ENCODE measurements at regions not wholly inside any gene's neighbourhood (a gene's known extent, or its start where the extent isn't known, plus 50 kb on each side); places are given as distances from the start of the nearest gene placed in this dataset.

GRCh38 chr5:44183753-44184152, 205.5 kb downstream of the FGF10 start:
- H4K20me1 ChIP-seq (replicated peaks; ENCODE audit: control insufficient read depth, insufficient read depth, low read length), result no peaks in the 10 kb centered on the region
- no peaks in the 10 kb centered on the region for H3K9me1 ChIP-seq (ENCODE audit: control insufficient read depth, insufficient read depth, low read length)
- H3K9me3 ChIP-seq (replicated peaks; ENCODE audit: control insufficient read depth, insufficient read depth, low read depth, low read length), result peaks cover 4% of the 10 kb centered on the region; the same call in 1 of the 2 replicates
- BruUV-seq (replicated peaks), result no TSS peak
- H3K36me3 ChIP-seq (ENCODE audit: control insufficient read depth, insufficient read depth, low read length), result no peaks in the 10 kb centered on the region
- H3K27me3 ChIP-seq (ENCODE audit: control insufficient read depth in 2 of 2, insufficient read depth in 2 of 2, low read length in 2 of 2), result no peaks in the 10 kb centered on the region
- DNase-seq (ENCODE audit: extremely low read depth in 1 of 4, low spot score in 3 of 4) (no peak), ATAC-seq (no peak), FAIRE-seq (no peak)
- TF ChIP-seq POLR2AphosphoS2 (IDR thresholded peaks at IDR 0.05; ENCODE audit: low read length) (no peak), ZNF511 (CRISPR knock-in tag; IDR thresholded peaks at IDR 0.05) (no peak)
- intact Hi-C loops (cut with micrococcal nuclease), result no loop called here
- no peak overlapping the region for H3K9ac ChIP-seq (ENCODE audit: insufficient read depth in 1 of 2, low read depth in 2 of 2, low read length in 2 of 2)
- H3K4me1 ChIP-seq (replicated peaks in 1 of 2; ENCODE audit: control insufficient read depth in 2 of 2, insufficient read depth in 2 of 2, low read length in 2 of 2), result no peaks in the 10 kb centered on the region
- ChIA-PET POLR2A (no interaction called here), CTCF (ENCODE audit: low intra/inter-chr PET ratio) (no interaction called here)
- no peak overlapping the region for H3K27ac ChIP-seq (ENCODE audit: extremely low read depth, low read depth, low read length)
- no peaks in the 10 kb centered on the region for H3K79me2 ChIP-seq (ENCODE audit: control insufficient read depth, insufficient read depth, low read length)
- H3K4me3 ChIP-seq, result no peak overlapping the region
- in situ Hi-C loops (cut with MboI), result no loop called here
- no peak overlapping the region for H3K4me2 ChIP-seq (ENCODE audit: insufficient read depth, low read length)
- no peak overlapping the region for H2AFZ ChIP-seq (ENCODE audit: low read depth, low read length)
- 0% methylated on average over 3 of the region's 3 CpGs for WGBS (ENCODE audit: insufficient coverage, low coverage, missing lambda C conversion rate)

GRCh38 chr5:44183312-44183711, 205.9 kb downstream of the FGF10 start:
- no peak for FAIRE-seq
- ChIA-PET POLR2A (no interaction called here), CTCF (ENCODE audit: low intra/inter-chr PET ratio) (no interaction called here)
- peak; percentile 51 for TF ChIP-seq TFE3 (CRISPR knock-in tag; IDR thresholded peaks at IDR 0.05)
- TF ChIP-seq ZBTB34 (CRISPR knock-in tag; IDR thresholded peaks at IDR 0.05), result no peak
- WGBS (ENCODE audit: insufficient coverage, low coverage, missing lambda C conversion rate), result 0% methylated on average over 1 of the region's 1 CpG
- H3K4me1 ChIP-seq (replicated peaks in 1 of 2; ENCODE audit: control insufficient read depth in 2 of 2, insufficient read depth in 2 of 2, low read length in 2 of 2), result no peaks in the 10 kb centered on the region
- DNase-seq (ENCODE audit: extremely low read depth in 1 of 4, low spot score in 3 of 4), result no peak
- no peaks in the 10 kb centered on the region for H4K20me1 ChIP-seq (replicated peaks; ENCODE audit: control insufficient read depth, insufficient read depth, low read length)
- no peak overlapping the region for H2AFZ ChIP-seq (ENCODE audit: low read depth, low read length)
- no peak for ATAC-seq
- H3K4me2 ChIP-seq (ENCODE audit: insufficient read depth, low read length), result no peak overlapping the region
- no peaks in the 10 kb centered on the region for H3K79me2 ChIP-seq (ENCODE audit: control insufficient read depth, insufficient read depth, low read length)
- no peak overlapping the region for H3K4me3 ChIP-seq
- intact Hi-C loops (cut with micrococcal nuclease), result no loop called here
- H3K9me3 ChIP-seq (replicated peaks; ENCODE audit: control insufficient read depth, insufficient read depth, low read depth, low read length), result peaks cover 4% of the 10 kb centered on the region; the same call in 1 of the 2 replicates
- no peaks in the 10 kb centered on the region for H3K27me3 ChIP-seq (ENCODE audit: control insufficient read depth in 2 of 2, insufficient read depth in 2 of 2, low read length in 2 of 2)
- no peaks in the 10 kb centered on the region for H3K9me1 ChIP-seq (ENCODE audit: control insufficient read depth, insufficient read depth, low read length)
- no peak overlapping the region for H3K9ac ChIP-seq (ENCODE audit: insufficient read depth in 1 of 2, low read depth in 2 of 2, low read length in 2 of 2)
- in situ Hi-C loops (cut with MboI), result no loop called here
- H3K36me3 ChIP-seq (ENCODE audit: control insufficient read depth, insufficient read depth, low read length), result no peaks in the 10 kb centered on the region
- no peak overlapping the region for H3K27ac ChIP-seq (ENCODE audit: extremely low read depth, low read depth, low read length)
- BruUV-seq (replicated peaks), result no TSS peak
